Keratinocyte (primary cell): ENCODE measurements at regions not wholly inside any gene's neighbourhood (a gene's known extent, or its start where the extent isn't known, plus 50 kb on each side); places are given as distances from the start of the nearest gene placed in this dataset.

Source experiments
- DNase-seq: peaks from one replicate; pipeline ENCODE4 v3.0.0-alpha.2; 2011; ENCODE audit warnings: low read depth, missing footprints, low spot score
- FAIRE-seq: peaks from 2 replicates; lab custom pipeline; 2011; peaks lifted over from hg19 to GRCh38; lab: Jason Lieb, UNC
- H2AFZ ChIP-seq: 2 replicates; pipeline ENCODE4 v1.6.0; 2012; ENCODE audit warnings: low read length, control low read depth, inconsistent platforms; ENCODE audit not compliant: control insufficient read depth
- H3K27ac ChIP-seq: 2 replicates; pipeline ENCODE4 v1.5.1; 2011; ENCODE audit warnings: low read length; ENCODE audit not compliant: control insufficient read depth, insufficient read depth
- H3K27me3 ChIP-seq: 3 replicates; pipeline ENCODE4 v1.6.0; 2011; ENCODE audit warnings: low read length; ENCODE audit not compliant: control insufficient read depth, insufficient read depth; ENCODE audit errors: extremely low read depth
- H3K36me3 ChIP-seq, 2 experiments: 2 replicates in 1 of 2; 3 replicates in 1 of 2; pipeline ENCODE4 v1.5.1; 2011; ENCODE audit warnings: low read length in 2 of 2, mild to moderate bottlenecking in 1 of 2; ENCODE audit not compliant: control insufficient read depth in 2 of 2, insufficient read depth in 2 of 2; ENCODE audit errors: extremely low read depth in 1 of 2
- H3K4me1 ChIP-seq: 3 replicates; pipeline ENCODE4 v1.5.1; 2011; ENCODE audit warnings: low read length; ENCODE audit not compliant: control insufficient read depth, insufficient read depth; ENCODE audit errors: extremely low read depth
- H3K4me2 ChIP-seq: 3 replicates; pipeline ENCODE4 v1.6.0; 2011; ENCODE audit warnings: low read depth, low read length; ENCODE audit not compliant: control insufficient read depth, insufficient read depth; ENCODE audit errors: extremely low read depth
- H3K4me3 ChIP-seq, 3 experiments: fragments of 200-600 bp in 1 of 3; sonication (generic) in 1 of 3; 2 replicates in 2 of 3; 3 replicates in 1 of 3; pipeline ENCODE4 v1.5.1; 2011 to 2016; ENCODE audit warnings: low read length in 3 of 3, mild to moderate bottlenecking in 3 of 3, control low read depth in 2 of 3, inconsistent platforms in 1 of 3, low read depth in 1 of 3, mixed read lengths in 1 of 3, mixed run types in 1 of 3, moderate library complexity in 1 of 3; ENCODE audit not compliant: control insufficient read depth in 2 of 3, insufficient read depth in 2 of 3; ENCODE audit errors: extremely low read depth in 1 of 3
- H3K79me2 ChIP-seq: 2 replicates; pipeline ENCODE4 v1.6.0; 2012; ENCODE audit warnings: low read length; ENCODE audit not compliant: control insufficient read depth, insufficient read depth
- H3K9ac ChIP-seq: 3 replicates; pipeline ENCODE4 v1.6.0; 2011; ENCODE audit warnings: low read length; ENCODE audit not compliant: control insufficient read depth, insufficient read depth; ENCODE audit errors: extremely low read depth
- H3K9me1 ChIP-seq: 3 replicates; pipeline ENCODE4 v1.6.0; 2011; ENCODE audit warnings: low read length; ENCODE audit not compliant: control insufficient read depth, insufficient read depth; ENCODE audit errors: extremely low read depth
- H3K9me3 ChIP-seq: 2 replicates; pipeline ENCODE4 v1.5.1; 2012; ENCODE audit warnings: low read depth, low read length; ENCODE audit not compliant: control insufficient read depth
- H4K20me1 ChIP-seq: 3 replicates; pipeline ENCODE4 v1.6.0; 2011; ENCODE audit warnings: low read length; ENCODE audit not compliant: control insufficient read depth, insufficient read depth; ENCODE audit errors: extremely low read depth
- CTCF ChIP-seq, 3 experiments: IDR thresholded peaks in 1 of 3; conservative IDR thresholded peaks in 1 of 3; optimal IDR thresholded peaks in 1 of 3; 2 replicates in 2 of 3; 3 replicates in 1 of 3; pipeline versions ENCODE3 to v1.5.1; 2011; ENCODE audit warnings: low read length in 3 of 3, mild to moderate bottlenecking in 3 of 3, moderate library complexity in 2 of 3, control low read depth in 1 of 3, inconsistent platforms in 1 of 3; ENCODE audit not compliant: insufficient read depth in 2 of 3; ENCODE audit errors: extremely low read depth in 1 of 3
- EZH2 ChIP-seq: IDR thresholded peaks from one replicate; pipeline ENCODE4 v1.6.1; 2012; ENCODE audit warnings: inconsistent platforms, mild to moderate bottlenecking, low read length, moderate library complexity
- dilution Hi-C: fragments of 300-500 bp; cut with MboI; formaldehyde crosslinking; loops from one replicate; pipeline ENCODE4 v1.7.0; 2020; ENCODE audit warnings: low sequenced_read_pairs; ENCODE audit not compliant: extremely low pct_ligation_motif_present

DNA sequence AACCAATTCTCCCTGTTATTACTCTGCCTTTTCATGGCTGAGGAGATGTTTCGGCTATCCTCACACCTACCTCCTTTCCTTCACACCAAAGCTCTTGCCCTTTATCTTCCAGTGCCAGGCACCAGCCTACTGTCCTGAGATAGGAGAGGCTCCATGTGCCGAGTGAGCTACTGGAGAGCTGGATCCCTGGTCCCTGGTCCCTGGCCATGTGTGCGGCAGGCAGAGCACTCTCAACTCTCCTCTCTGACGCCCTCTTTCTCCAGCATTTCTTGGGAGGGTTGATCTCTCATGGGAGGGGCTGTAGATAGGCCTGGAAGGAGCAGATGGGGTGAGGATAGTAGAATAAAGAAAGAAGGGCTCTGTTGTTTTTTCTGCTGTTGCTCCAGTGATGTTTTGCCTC is 277.1 kb upstream of the UMPS start:
- Histone ChIP-seq H3K79me2 (no peaks in the 10 kb centered on the region), H3K9ac (no peak overlapping the region), H3K36me3 (no peaks in the 10 kb centered on the region), H3K9me3 (no peaks in the 10 kb centered on the region), H3K4me1 (no peaks in the 10 kb centered on the region), H3K4me2 (no peak overlapping the region), H3K27me3 (peaks cover 7% of the 10 kb centered on the region), H2AFZ (no peak overlapping the region), H3K4me3 (no peak overlapping the region), H3K9me1 (no peaks in the 10 kb centered on the region), H4K20me1 (no peaks in the 10 kb centered on the region), H3K27ac (no peak overlapping the region)
- TF ChIP-seq EZH2 = no peak
- dilution Hi-C loops = loop anchor here (25.0 kb wide), 1 partner anchor 91 kb away; no protein-coding TSS in a partner anchor
- DNase-seq (no peak), FAIRE-seq (no peak)

- Histone ChIP-seq H3K4me3 (no peak overlapping the region), H3K9ac (no peak overlapping the region), H3K9me1 (no peaks in the 10 kb centered on the region), H3K4me2 (no peak overlapping the region), H3K36me3 (no peaks in the 10 kb centered on the region), H4K20me1 (no peaks in the 10 kb centered on the region), H3K27me3 (peaks cover 7% of the 10 kb centered on the region), H3K27ac (no peak overlapping the region), H2AFZ (no peak overlapping the region), H3K4me1 (no peaks in the 10 kb centered on the region), H3K79me2 (no peaks in the 10 kb centered on the region), H3K9me3 (no peaks in the 10 kb centered on the region)
- TF ChIP-seq EZH2 (no peak), CTCF (optimal IDR thresholded peaks at IDR 0.05 in 1 of 3, IDR thresholded peaks at IDR 0.05 in 1 of 3, conservative IDR thresholded peaks at IDR 0.05 in 1 of 3; ENCODE audit: extremely low read depth in 1 of 3, insufficient read depth in 2 of 3, low read length in 3 of 3) (no peak)
- dilution Hi-C loops = loop anchor here (25.0 kb wide), 1 partner anchor 94 kb away; no protein-coding TSS in a partner anchor
- no peak for FAIRE-seq
- no peak for DNase-seq
Observed at GRCh38 chr3:124455891-124456290, 274.4 kb upstream of the UMPS start.

DNA sequence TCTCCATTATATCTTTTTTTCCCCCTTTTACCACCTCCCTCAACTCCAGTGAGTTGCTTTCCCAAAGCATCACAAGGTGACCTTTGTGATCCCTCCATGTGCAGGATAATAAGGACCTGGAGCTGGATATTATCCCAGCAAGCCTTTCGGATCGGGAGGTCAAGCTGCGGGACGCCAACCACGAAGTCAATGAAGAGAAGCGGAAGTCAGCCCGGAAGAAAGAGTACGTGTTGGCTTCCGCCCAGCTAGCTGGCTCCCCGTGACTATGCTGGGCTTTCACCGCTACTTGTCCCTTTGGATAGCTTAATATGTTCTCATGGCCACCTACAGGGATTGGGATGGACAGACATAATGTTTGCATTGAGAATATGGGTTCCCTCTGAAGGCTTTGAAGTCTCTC is 273.7 kb upstream of the UMPS start:
- H2AFZ ChIP-seq = no peak overlapping the region
- H3K9ac ChIP-seq = no peak overlapping the region
- no peaks in the 10 kb centered on the region for H3K9me3 ChIP-seq
- peaks cover 6% of the 10 kb centered on the region for H3K27me3 ChIP-seq
- H4K20me1 ChIP-seq = no peaks in the 10 kb centered on the region
- no peaks in the 10 kb centered on the region for H3K79me2 ChIP-seq
- H3K4me1 ChIP-seq = no peaks in the 10 kb centered on the region
- dilution Hi-C loops = loop anchor here (25.0 kb wide), 1 partner anchor 94 kb away; no protein-coding TSS in a partner anchor
- no peak overlapping the region for H3K4me3 ChIP-seq
- H3K4me2 ChIP-seq = no peak overlapping the region
- H3K36me3 ChIP-seq = no peaks in the 10 kb centered on the region
- H3K9me1 ChIP-seq = no peaks in the 10 kb centered on the region
- FAIRE-seq (no peak), DNase-seq (no peak)
- no peak overlapping the region for H3K27ac ChIP-seq
- TF ChIP-seq EZH2 = no peak
- TF ChIP-seq CTCF (optimal IDR thresholded peaks at IDR 0.05 in 1 of 3, IDR thresholded peaks at IDR 0.05 in 1 of 3, conservative IDR thresholded peaks at IDR 0.05 in 1 of 3; ENCODE audit: extremely low read depth in 1 of 3, insufficient read depth in 2 of 3, low read length in 3 of 3) = no peak
